Neural crest cell (in vitro differentiated cells): ENCODE measurements at regions not wholly inside any gene's neighbourhood (a gene's known extent, or its start where the extent isn't known, plus 50 kb on each side); places are given as distances from the start of the nearest gene placed in this dataset.

Experiments used
- DNase-seq: peaks from one replicate; pipeline ENCODE4 v3.0.0; 2021; ENCODE audit warnings: low read depth, mixed read lengths, low spot score
- H3K27ac Mint-ChIP-seq: one replicate; pipeline ENCODE4 v1.8.0; 2021; ENCODE audit warnings: mild to moderate bottlenecking, mixed read lengths; ENCODE audit not compliant: unreplicated experiment
- H3K27me3 Mint-ChIP-seq: 2 replicates; pipeline ENCODE4 v1.8.0; 2021; ENCODE audit warnings: low read depth, mild to moderate bottlenecking, mixed read lengths
- H3K36me3 Mint-ChIP-seq: 2 replicates; pipeline ENCODE4 v1.8.0; 2021; ENCODE audit warnings: low read depth, mild to moderate bottlenecking, mixed read lengths
- H3K4me1 Mint-ChIP-seq: 2 replicates; pipeline ENCODE4 v1.8.0; 2021; ENCODE audit warnings: mixed read lengths
- H3K4me3 Mint-ChIP-seq: one replicate; pipeline ENCODE4 v1.8.0; 2021; ENCODE audit warnings: mild to moderate bottlenecking, mixed read lengths
- H3K9me3 Mint-ChIP-seq: 2 replicates; pipeline ENCODE4 v1.8.0; 2021; ENCODE audit warnings: mixed read lengths
- TF ChIP-seq, protein P1 (sequence below): fragments of 200-600 bp; sonication (generic); conservative IDR thresholded peaks from 2 replicates; pipeline ENCODE4 v1.5.0; 2021; ENCODE audit warnings: antibody characterized with exemption, mild to moderate bottlenecking

DNA sequence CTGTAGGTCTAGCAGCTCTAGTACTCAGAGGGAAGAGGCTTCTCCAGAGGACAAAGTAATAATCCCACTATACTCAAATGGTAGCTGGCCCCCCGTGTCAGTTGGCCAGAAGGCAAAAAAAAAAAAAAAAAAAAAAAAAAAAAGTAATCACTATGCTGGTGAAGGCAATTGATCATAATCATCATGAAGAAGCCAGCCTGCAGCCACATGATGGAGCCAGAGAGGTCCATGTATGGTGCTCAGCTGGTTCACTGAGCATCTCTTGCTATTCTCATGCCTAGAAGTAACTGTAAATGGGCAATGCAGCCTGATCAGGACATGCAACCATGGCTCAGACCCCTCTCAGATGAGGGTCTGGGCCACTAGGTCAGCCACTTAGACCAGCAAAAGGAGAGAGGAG is 378.8 kb downstream of the MED13L start:
- H3K4me1 Mint-ChIP-seq: no peaks in the 10 kb centered on the region
- H3K36me3 Mint-ChIP-seq: no peaks in the 10 kb centered on the region
- peaks cover 63% of the 10 kb centered on the region for H3K27me3 Mint-ChIP-seq
- DNase-seq: no peak
- TF ChIP-seq, protein P1, sequence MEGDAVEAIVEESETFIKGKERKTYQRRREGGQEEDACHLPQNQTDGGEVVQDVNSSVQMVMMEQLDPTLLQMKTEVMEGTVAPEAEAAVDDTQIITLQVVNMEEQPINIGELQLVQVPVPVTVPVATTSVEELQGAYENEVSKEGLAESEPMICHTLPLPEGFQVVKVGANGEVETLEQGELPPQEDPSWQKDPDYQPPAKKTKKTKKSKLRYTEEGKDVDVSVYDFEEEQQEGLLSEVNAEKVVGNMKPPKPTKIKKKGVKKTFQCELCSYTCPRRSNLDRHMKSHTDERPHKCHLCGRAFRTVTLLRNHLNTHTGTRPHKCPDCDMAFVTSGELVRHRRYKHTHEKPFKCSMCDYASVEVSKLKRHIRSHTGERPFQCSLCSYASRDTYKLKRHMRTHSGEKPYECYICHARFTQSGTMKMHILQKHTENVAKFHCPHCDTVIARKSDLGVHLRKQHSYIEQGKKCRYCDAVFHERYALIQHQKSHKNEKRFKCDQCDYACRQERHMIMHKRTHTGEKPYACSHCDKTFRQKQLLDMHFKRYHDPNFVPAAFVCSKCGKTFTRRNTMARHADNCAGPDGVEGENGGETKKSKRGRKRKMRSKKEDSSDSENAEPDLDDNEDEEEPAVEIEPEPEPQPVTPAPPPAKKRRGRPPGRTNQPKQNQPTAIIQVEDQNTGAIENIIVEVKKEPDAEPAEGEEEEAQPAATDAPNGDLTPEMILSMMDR: no peak
- H3K27ac Mint-ChIP-seq: no peak overlapping the region
- H3K9me3 Mint-ChIP-seq: peaks cover 11% of the 10 kb centered on the region
- H3K4me3 Mint-ChIP-seq: no peak overlapping the region

DNA sequence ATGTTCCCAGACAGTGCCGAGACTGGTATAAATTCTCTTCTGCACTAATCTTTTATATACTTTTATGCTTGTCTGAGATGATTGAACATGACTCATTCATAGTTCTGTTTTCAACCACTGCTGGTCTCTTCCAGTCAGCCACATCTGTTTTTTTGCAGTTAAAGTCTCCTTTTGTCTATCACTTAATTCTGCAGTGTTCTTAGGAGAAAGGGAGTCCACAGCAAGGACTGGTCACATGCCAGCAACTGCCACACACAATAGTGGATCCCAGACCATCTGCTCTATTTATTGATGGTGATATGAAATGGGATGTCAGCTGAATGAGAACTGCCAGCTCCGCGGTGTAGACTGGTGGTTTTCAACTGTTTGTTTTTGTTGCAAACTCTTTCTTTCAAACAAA is 379.8 kb downstream of the MED13L start:
- H3K4me3 Mint-ChIP-seq: no peak overlapping the region
- no peak overlapping the region for H3K27ac Mint-ChIP-seq
- DNase-seq: no peak
- H3K36me3 Mint-ChIP-seq: no peaks in the 10 kb centered on the region
- no peaks in the 10 kb centered on the region for H3K4me1 Mint-ChIP-seq
- H3K27me3 Mint-ChIP-seq: peaks cover 62% of the 10 kb centered on the region
- TF ChIP-seq, protein P1: no peak
- H3K9me3 Mint-ChIP-seq: peaks cover 11% of the 10 kb centered on the region

DNA sequence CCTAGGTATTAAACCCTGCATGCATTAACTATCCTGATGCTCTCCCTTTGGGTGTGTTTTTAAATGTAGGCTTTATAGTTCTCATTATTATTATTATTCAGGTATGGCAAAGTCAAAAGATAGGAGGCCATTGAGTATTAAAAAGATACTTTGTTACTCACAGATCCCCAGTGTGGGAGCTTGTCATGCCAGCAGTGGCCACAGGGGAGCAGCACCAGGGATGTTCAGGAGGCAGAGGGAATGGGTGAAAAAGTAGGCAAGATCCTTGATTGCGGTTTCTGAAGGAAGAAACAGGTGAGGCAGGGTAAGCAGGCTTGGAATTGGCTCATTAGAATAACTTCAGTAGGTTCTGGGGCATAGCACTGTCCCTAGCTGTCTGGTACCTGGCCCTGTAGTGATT is 382.2 kb downstream of the MED13L start:
- Mint-ChIP-seq H3K27ac (no peak overlapping the region), H3K36me3 (no peaks in the 10 kb centered on the region), H3K27me3 (peaks cover 39% of the 10 kb centered on the region), H3K4me1 (peaks cover 4% of the 10 kb centered on the region), H3K9me3 (peaks cover 4% of the 10 kb centered on the region), H3K4me3 (no peak overlapping the region)
- TF ChIP-seq, protein P1: peak; percentile 53
- no peak for DNase-seq

DNA sequence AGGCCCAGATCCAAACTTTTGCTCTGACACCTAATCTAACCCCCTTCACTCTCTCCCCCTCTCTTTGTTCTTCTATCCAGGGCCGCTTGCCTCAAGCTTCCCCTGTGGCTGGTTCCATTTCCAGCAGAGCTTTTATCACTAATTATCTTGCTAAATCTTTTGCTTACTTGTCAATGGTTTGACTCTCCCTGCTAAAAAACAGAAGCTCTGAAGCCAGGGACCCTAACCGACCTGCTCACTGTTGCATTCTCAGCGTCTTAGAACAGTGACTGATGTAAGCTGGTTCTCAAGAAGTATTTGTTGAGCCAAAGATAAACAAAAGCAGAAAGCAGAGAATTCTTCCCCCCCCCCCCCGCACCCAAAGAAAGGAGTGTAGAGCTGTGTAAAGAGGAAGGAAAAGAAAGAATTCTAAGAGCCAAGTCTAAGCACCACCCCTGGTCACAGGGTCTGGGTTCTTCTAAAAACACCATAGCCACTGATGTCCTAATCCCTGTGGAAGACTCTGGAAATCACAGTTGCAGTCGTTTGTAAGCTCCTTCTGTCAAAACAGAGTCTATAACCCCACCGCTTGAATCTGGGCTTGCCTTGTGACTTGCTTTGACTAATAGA is 385.8 kb downstream of the MED13L start:
- Mint-ChIP-seq H3K27me3 (peaks cover 24% of the 10 kb centered on the region), H3K4me1 (peaks cover 4% of the 10 kb centered on the region), H3K9me3 (peaks cover 4% of the 10 kb centered on the region), H3K36me3 (no peaks in the 10 kb centered on the region), H3K4me3 (no peak overlapping the region), H3K27ac (no peak overlapping the region)
- DNase-seq: no peak
- TF ChIP-seq, protein P1: no peak

DNA sequence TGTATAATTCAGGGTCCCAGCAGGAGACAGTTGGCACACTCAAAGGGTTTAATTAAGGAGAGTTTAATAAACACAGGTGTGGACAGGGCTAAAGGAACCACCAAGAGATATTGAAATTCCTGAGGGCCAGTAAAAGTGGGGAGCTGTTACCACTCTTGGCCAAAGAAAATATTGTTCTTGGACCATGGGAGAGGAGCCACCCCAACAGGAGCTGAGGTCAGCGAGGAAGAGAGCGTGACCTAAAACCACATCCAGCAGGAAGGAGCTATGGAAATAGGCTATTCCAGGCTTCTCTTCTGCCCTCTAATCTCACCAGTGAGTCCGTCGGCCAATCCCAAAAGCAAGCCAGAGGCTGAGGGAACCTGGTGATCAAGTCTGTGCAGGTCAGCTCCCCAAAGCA is 390.8 kb downstream of the MED13L start:
- Mint-ChIP-seq H3K9me3 (no peaks in the 10 kb centered on the region), H3K27ac (no peak overlapping the region), H3K36me3 (no peaks in the 10 kb centered on the region), H3K4me1 (peaks cover 4% of the 10 kb centered on the region), H3K4me3 (no peak overlapping the region), H3K27me3 (peaks cover 9% of the 10 kb centered on the region)
- DNase-seq: no peak
- TF ChIP-seq, protein P1: no peak
